OCI-LY3 (cell line): ENCODE measurements at regions not wholly inside any gene's neighbourhood (a gene's known extent, or its start where the extent isn't known, plus 50 kb on each side); places are given as distances from the start of the nearest gene placed in this dataset.
"Not testable (repeated sequence)": the region's sequence is repeated elsewhere in the genome, so short reads cannot be mapped to it uniquely, and the experiment has no call there.

ENCODE experiments used
- H2AFZ ChIP-seq: fragments of 200-600, 300-600 bp; shearing (Covaris generic); 2 replicates; pipeline ENCODE4 v1.6.0; 2014; ENCODE audit warnings: antibody characterized with exemption, low read depth, low read length
- H3K27ac ChIP-seq: fragments of 200-600, 300-600 bp; sonication (generic); 2 replicates; pipeline ENCODE4 v1.5.1; 2014; ENCODE audit warnings: mild to moderate bottlenecking, low read length, moderate library complexity, mixed read lengths
- H3K27me3 ChIP-seq: fragments of 200-600, 300-600 bp; sonication (generic); 2 replicates; pipeline ENCODE4 v1.6.1; 2014; ENCODE audit warnings: low read depth, low read length, mixed read lengths
- H3K36me3 ChIP-seq: fragments of 200-600, 300-600 bp; sonication (generic); replicated peaks from 2 replicates; pipeline ENCODE3; 2014; ENCODE audit warnings: low read depth, low read length, mixed read lengths
- H3K4me1 ChIP-seq: fragments of 300-600, 200-600 bp; sonication (generic); 2 replicates; pipeline ENCODE4 v1.6.1; 2014; ENCODE audit warnings: low read length, mixed read lengths
- H3K4me2 ChIP-seq: fragments of 200-600, 300-600 bp; sonication (generic); 2 replicates; pipeline ENCODE4 v1.6.1; 2014; ENCODE audit warnings: low read length, mixed read lengths
- H3K4me3 ChIP-seq: fragments of 300-600, 200-600 bp; sonication (generic); 2 replicates; pipeline ENCODE4 v1.5.1; 2014; ENCODE audit warnings: antibody characterized with exemption, mild to moderate bottlenecking, low read length, moderate library complexity
- H3K79me2 ChIP-seq: fragments of 300-600, 200-600 bp; shearing (Covaris generic); 2 replicates; pipeline ENCODE4 v1.6.1; 2014; ENCODE audit warnings: mild to moderate bottlenecking, low read length, mixed read lengths
- H3K9ac ChIP-seq: fragments of 300-600, 200-600 bp; shearing (Covaris generic); 2 replicates; pipeline ENCODE4 v1.6.0; 2014; ENCODE audit warnings: mild to moderate bottlenecking, low read length, moderate library complexity
- H3K9me3 ChIP-seq: fragments of 200-600, 300-600 bp; shearing (Covaris generic); 2 replicates; pipeline ENCODE4 v1.6.1; 2014; ENCODE audit warnings: low read length, mixed read lengths; ENCODE audit not compliant: insufficient read depth
- H4K20me1 ChIP-seq: fragments of 200-600, 300-600 bp; sonication (generic); 2 replicates; pipeline ENCODE4 v1.6.1; 2016; ENCODE audit warnings: low read length, mixed read lengths; ENCODE audit not compliant: insufficient read depth
- EZH2phosphoT487 ChIP-seq: fragments of 200-600 bp; shearing (Covaris generic); IDR thresholded peaks from 2 replicates; pipeline ENCODE4 v1.6.1; 2018; ENCODE audit warnings: antibody characterized with exemption, mixed run types, low read depth
- TF ChIP-seq, protein P1 (sequence below): fragments of 200-600, 300-600 bp; sonication (generic); IDR thresholded peaks from 2 replicates; pipeline ENCODE4 v1.5.1; 2014; ENCODE audit warnings: antibody characterized with exemption, low read length, low read depth

GRCh38 chr2:55124682-55125081 lies 74.4 kb upstream of the RTN4 start:
- H3K4me1 ChIP-seq, H3K9me3 ChIP-seq, H3K36me3 ChIP-seq, H3K4me2 ChIP-seq, H3K27ac ChIP-seq, H3K27me3 ChIP-seq, H4K20me1 ChIP-seq, H3K4me3 ChIP-seq, H3K79me2 ChIP-seq, H3K9ac ChIP-seq, H2AFZ ChIP-seq: not testable (repeated sequence)

GRCh38 chr2:55123851-55124269 lies 73.6 kb upstream of the RTN4 start:
- Histone ChIP-seq H3K27ac (no peak overlapping the region), H2AFZ (no peak overlapping the region), H3K4me2 (no peak overlapping the region), H3K79me2 (no peaks in the 10 kb centered on the region), H3K27me3 (no peaks in the 10 kb centered on the region), H3K36me3 (no peaks in the 10 kb centered on the region), H3K4me1 (peaks cover 3% of the 10 kb centered on the region), H3K9me3 (no peaks in the 10 kb centered on the region), H3K9ac (no peak overlapping the region), H4K20me1 (no peaks in the 10 kb centered on the region), H3K4me3 (no peak overlapping the region)
- no peak for TF ChIP-seq EZH2phosphoT487
- TF ChIP-seq, protein P1, sequence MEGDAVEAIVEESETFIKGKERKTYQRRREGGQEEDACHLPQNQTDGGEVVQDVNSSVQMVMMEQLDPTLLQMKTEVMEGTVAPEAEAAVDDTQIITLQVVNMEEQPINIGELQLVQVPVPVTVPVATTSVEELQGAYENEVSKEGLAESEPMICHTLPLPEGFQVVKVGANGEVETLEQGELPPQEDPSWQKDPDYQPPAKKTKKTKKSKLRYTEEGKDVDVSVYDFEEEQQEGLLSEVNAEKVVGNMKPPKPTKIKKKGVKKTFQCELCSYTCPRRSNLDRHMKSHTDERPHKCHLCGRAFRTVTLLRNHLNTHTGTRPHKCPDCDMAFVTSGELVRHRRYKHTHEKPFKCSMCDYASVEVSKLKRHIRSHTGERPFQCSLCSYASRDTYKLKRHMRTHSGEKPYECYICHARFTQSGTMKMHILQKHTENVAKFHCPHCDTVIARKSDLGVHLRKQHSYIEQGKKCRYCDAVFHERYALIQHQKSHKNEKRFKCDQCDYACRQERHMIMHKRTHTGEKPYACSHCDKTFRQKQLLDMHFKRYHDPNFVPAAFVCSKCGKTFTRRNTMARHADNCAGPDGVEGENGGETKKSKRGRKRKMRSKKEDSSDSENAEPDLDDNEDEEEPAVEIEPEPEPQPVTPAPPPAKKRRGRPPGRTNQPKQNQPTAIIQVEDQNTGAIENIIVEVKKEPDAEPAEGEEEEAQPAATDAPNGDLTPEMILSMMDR = no peak

GRCh38 chr2:55120634-55121359 lies 70.5 kb upstream of the RTN4 start:
- Histone ChIP-seq H3K4me1 (peaks cover 7% of the 10 kb centered on the region), H4K20me1 (no peaks in the 10 kb centered on the region), H3K36me3 (no peaks in the 10 kb centered on the region), H3K4me2 (no peak overlapping the region), H3K27me3 (no peaks in the 10 kb centered on the region), H3K9ac (no peak overlapping the region), H3K9me3 (no peaks in the 10 kb centered on the region), H2AFZ (no peak overlapping the region), H3K4me3 (no peak overlapping the region), H3K27ac (no peak overlapping the region), H3K79me2 (no peaks in the 10 kb centered on the region)
- no peak for TF ChIP-seq EZH2phosphoT487
- TF ChIP-seq, protein P1 = no peak

DNA sequence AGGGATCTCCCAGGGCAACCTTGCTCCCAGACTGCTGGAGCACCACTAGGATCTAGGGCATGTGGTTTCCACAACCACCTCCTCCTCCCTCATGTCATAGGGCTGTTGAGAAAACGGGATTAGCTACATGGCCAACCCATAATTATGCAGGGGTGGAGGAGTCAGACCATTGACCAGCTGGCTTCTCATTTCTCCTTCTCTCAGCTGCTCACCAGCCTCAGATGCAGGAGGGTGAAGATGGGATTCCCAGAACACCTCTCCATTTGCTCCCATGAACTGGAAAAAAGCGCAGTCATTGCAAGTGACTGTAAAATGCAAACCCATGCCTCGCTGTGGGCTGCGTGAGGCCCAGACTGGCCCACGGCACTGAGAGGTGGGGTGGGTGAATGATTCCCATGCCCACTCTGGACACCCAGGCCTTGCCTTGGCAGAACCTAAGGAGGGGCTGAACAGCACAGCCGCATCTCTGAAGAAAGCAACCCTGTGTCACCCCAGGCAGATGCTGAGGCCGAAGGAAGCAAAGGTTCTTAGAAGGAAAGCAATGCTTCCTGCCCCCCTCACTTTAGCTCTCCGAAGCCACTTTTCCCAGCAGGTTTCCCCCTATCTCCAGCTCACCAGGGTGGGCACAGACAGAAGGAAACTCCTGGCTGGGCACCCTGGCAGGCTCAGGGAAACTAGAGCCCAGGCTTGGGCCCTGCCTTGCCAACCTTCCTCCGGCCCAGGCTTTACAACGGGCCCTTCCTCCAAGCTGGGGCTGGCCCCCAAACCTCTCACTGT lies 69.6 kb upstream of the RTN4 start:
- H4K20me1 ChIP-seq = no peaks in the 10 kb centered on the region
- no peaks in the 10 kb centered on the region for H3K9me3 ChIP-seq
- no peak overlapping the region for H3K4me2 ChIP-seq
- no peak for TF ChIP-seq EZH2phosphoT487
- TF ChIP-seq, protein P1 = no peak
- no peak overlapping the region for H2AFZ ChIP-seq
- no peaks in the 10 kb centered on the region for H3K27me3 ChIP-seq
- H3K79me2 ChIP-seq = no peaks in the 10 kb centered on the region
- H3K4me3 ChIP-seq = no peak overlapping the region
- no peak overlapping the region for H3K27ac ChIP-seq
- no peak overlapping the region for H3K9ac ChIP-seq
- H3K4me1 ChIP-seq = peaks cover 7% of the 10 kb centered on the region
- no peaks in the 10 kb centered on the region for H3K36me3 ChIP-seq
